HepG2 (cell line): ENCODE measurements at regions not wholly inside any gene's neighbourhood (a gene's known extent, or its start where the extent isn't known, plus 50 kb on each side); places are given as distances from the start of the nearest gene placed in this dataset.

ENCODE experiments used
- BCL6 ChIP-seq: IDR thresholded peaks from 2 replicates; pipeline ENCODE4 v1.6.1; 2016; ENCODE audit warnings: missing genetic modification reagents, missing compliant biosample characterization
- EP300 ChIP-seq, 3 experiments: sonication (generic) in 1 of 3; formaldehyde crosslinking in 1 of 3; IDR thresholded peaks; 2 replicates each; pipeline versions ENCODE4 v1.5.1 to v1.6.1; 2011 to 2020; ENCODE audit warnings: low read depth in 2 of 3, low read length in 2 of 3, borderline replicate concordance in 1 of 3, improper control_type of control experiment in 1 of 3, mild to moderate bottlenecking in 1 of 3, missing genetic modification reagents in 1 of 3, moderate library complexity in 1 of 3
- HES4 ChIP-seq: sonication (generic); formaldehyde crosslinking; IDR thresholded peaks from 2 replicates; pipeline ENCODE4 v1.9.0; 2021; ENCODE audit warnings: mild to moderate bottlenecking, missing genetic modification reagents, borderline replicate concordance
- HMG20B ChIP-seq: conservative IDR thresholded peaks from 2 replicates; pipeline ENCODE4 v1.6.1; 2016; ENCODE audit warnings: missing genetic modification reagents, missing compliant biosample characterization
- HOXA3 ChIP-seq: sonication (generic); formaldehyde crosslinking; IDR thresholded peaks from 2 replicates; pipeline ENCODE4 v1.5.0; 2020; ENCODE audit warnings: missing genetic modification reagents
- NR2F6 ChIP-seq, 2 experiments: IDR thresholded peaks; 2 replicates each; pipeline ENCODE4 v1.6.1; 2016; ENCODE audit warnings: antibody characterized with exemption in 1 of 2, mild to moderate bottlenecking in 1 of 2
- PHF5A ChIP-seq: IDR thresholded peaks from one replicate; pipeline ENCODE4 v1.6.1; 2018; ENCODE audit warnings: low read depth, missing genetic modification reagents; ENCODE audit not compliant: unreplicated experiment
- POGZ ChIP-seq: sonication (generic); formaldehyde crosslinking; IDR thresholded peaks from 2 replicates; pipeline ENCODE4 v1.4.0; 2020; ENCODE audit warnings: mild to moderate bottlenecking, missing genetic modification reagents
- RBAK ChIP-seq: sonication (generic); formaldehyde crosslinking; IDR thresholded peaks from 2 replicates; pipeline ENCODE4 v1.5.1; 2020; ENCODE audit warnings: mild to moderate bottlenecking, missing genetic modification reagents
- SALL1 ChIP-seq: sonication (generic); formaldehyde crosslinking; IDR thresholded peaks from 2 replicates; pipeline ENCODE4 v1.8.0; 2022; ENCODE audit warnings: mild to moderate bottlenecking, missing genetic modification reagents
- SATB2 ChIP-seq: sonication (generic); formaldehyde crosslinking; IDR thresholded peaks from 2 replicates; pipeline ENCODE4 v1.5.0; 2020; ENCODE audit warnings: missing genetic modification reagents
- SCMH1 ChIP-seq: sonication (generic); formaldehyde crosslinking; IDR thresholded peaks from 2 replicates; pipeline ENCODE4 v1.9.0; 2021; ENCODE audit warnings: missing genetic modification reagents, mild to moderate bottlenecking, borderline replicate concordance
- TARDBP ChIP-seq: sonication (generic); formaldehyde crosslinking; IDR thresholded peaks from 2 replicates; pipeline ENCODE4 v1.8.0; 2022; ENCODE audit warnings: mild to moderate bottlenecking, missing genetic modification reagents
- TCF7L2 ChIP-seq: IDR thresholded peaks from 2 replicates; pipeline ENCODE4 v1.6.1; 2011; ENCODE audit warnings: mild to moderate bottlenecking, low read depth, low read length, moderate library complexity
- ZFP36 ChIP-seq: fragments of 150-350 bp; IDR thresholded peaks from 2 replicates; pipeline ENCODE4 v1.6.1; 2018; ENCODE audit warnings: borderline replicate concordance, low read length, low read depth; ENCODE audit not compliant: partially characterized antibody
- ZFP36L1 ChIP-seq: sonication (generic); formaldehyde crosslinking; IDR thresholded peaks from 2 replicates; pipeline ENCODE4 v1.8.0; 2022; ENCODE audit warnings: mild to moderate bottlenecking, missing genetic modification reagents, moderate library complexity
- ZNF644 ChIP-seq: IDR thresholded peaks from 2 replicates; pipeline ENCODE4 v1.6.1; 2016; ENCODE audit warnings: low read depth
- ZSCAN30 ChIP-seq: sonication (generic); formaldehyde crosslinking; IDR thresholded peaks from 2 replicates; pipeline ENCODE4 v1.5.0; 2020; ENCODE audit warnings: mild to moderate bottlenecking, missing genetic modification reagents
- TF ChIP-seq, protein P1 (sequence below), 2 experiments: sonication (generic) in 1 of 2; formaldehyde crosslinking in 1 of 2; IDR thresholded peaks; 2 replicates each; pipeline versions ENCODE4 v1.4.0 to v1.6.1; 2018 to 2020; ENCODE audit warnings: missing genetic modification reagents in 2 of 2, borderline replicate concordance in 1 of 2, low read depth in 1 of 2, mild to moderate bottlenecking in 1 of 2, missing biosample characterization in 1 of 2
- TF ChIP-seq, protein P2 (sequence below): sonication (generic); formaldehyde crosslinking; IDR thresholded peaks from 2 replicates; pipeline ENCODE4 v1.4.0; 2020; ENCODE audit warnings: missing genetic modification reagents, borderline replicate concordance
- TF ChIP-seq, protein P3 (sequence below): sonication (generic); formaldehyde crosslinking; IDR thresholded peaks from 2 replicates; pipeline ENCODE4 v1.4.0; 2020; ENCODE audit warnings: mild to moderate bottlenecking, low read depth, missing genetic modification reagents
- TF ChIP-seq, protein P4 (sequence below): fragments of 450-650 bp; IDR thresholded peaks from 2 replicates; pipeline ENCODE4 v1.6.1; 2016

DNA sequence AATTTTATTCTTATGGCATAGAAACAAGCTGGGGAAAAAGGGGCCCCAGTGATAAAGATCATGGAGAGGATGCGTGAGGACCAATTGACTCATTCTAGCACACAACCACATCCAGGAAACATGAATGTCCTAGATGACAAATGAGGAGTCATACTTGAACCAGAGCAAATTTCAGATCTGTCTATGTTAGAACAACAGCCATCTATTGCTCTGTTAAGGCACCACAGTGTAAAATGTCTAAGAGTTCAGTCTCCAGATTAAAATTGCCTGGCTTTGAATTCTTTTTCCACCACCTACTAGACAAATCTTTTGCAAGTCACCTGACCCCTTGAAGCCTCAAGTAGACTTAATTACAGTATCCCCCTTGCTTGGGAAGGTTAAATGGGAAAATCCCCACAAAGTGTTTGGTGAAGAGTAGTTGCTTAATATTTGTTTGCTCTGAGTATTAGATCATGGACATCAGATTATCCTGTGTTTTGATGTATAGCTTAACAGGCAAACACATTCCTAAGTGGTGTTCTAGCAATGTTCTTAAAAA, 258.7 kb upstream of the TGFBR2 start (continued):
- TF ChIP-seq, protein P1, sequence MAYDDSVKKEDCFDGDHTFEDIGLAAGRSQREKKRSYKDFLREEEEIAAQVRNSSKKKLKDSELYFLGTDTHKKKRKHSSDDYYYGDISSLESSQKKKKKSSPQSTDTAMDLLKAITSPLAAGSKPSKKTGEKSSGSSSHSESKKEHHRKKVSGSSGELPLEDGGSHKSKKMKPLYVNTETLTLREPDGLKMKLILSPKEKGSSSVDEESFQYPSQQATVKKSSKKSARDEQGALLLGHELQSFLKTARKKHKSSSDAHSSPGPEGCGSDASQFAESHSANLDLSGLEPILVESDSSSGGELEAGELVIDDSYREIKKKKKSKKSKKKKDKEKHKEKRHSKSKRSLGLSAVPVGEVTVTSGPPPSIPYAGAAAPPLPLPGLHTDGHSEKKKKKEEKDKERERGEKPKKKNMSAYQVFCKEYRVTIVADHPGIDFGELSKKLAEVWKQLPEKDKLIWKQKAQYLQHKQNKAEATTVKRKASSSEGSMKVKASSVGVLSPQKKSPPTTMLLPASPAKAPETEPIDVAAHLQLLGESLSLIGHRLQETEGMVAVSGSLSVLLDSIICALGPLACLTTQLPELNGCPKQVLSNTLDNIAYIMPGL (CRISPR knock-in tag; IDR thresholded peaks at IDR 0.05; ENCODE audit: borderline replicate concordance in 1 of 2, low read depth in 1 of 2), result no peak
- TF ChIP-seq, protein P2, sequence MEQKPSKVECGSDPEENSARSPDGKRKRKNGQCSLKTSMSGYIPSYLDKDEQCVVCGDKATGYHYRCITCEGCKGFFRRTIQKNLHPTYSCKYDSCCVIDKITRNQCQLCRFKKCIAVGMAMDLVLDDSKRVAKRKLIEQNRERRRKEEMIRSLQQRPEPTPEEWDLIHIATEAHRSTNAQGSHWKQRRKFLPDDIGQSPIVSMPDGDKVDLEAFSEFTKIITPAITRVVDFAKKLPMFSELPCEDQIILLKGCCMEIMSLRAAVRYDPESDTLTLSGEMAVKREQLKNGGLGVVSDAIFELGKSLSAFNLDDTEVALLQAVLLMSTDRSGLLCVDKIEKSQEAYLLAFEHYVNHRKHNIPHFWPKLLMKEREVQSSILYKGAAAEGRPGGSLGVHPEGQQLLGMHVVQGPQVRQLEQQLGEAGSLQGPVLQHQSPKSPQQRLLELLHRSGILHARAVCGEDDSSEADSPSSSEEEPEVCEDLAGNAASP (CRISPR knock-in tag), result peak; percentile 62
- no peak for TF ChIP-seq SATB2
- no peak for TF ChIP-seq SCMH1 (CRISPR knock-in tag)
- TF ChIP-seq EP300 (IDR thresholded peaks at IDR 0.05; ENCODE audit: low read depth in 2 of 2, low read length in 2 of 2), result peak in 1 of 2 experiments; percentile 88; a peak in 2 of 4 replicates
- TF ChIP-seq EP300 (CRISPR knock-in tag; IDR thresholded peaks at IDR 0.05; ENCODE audit: borderline replicate concordance), result no peak
- no peak for TF ChIP-seq HOXA3 (CRISPR knock-in tag)
- TF ChIP-seq BCL6 (CRISPR knock-in tag), result peak; percentile 86
- no peak for TF ChIP-seq ZSCAN30 (CRISPR knock-in tag)
- no peak for TF ChIP-seq RBAK (CRISPR knock-in tag)
- TF ChIP-seq NR2F6 (IDR thresholded peaks at IDR 0.05), result peak; percentile 32
- no peak for TF ChIP-seq NR2F6 (CRISPR knock-in tag; IDR thresholded peaks at IDR 0.05)
- TF ChIP-seq, protein P3, sequence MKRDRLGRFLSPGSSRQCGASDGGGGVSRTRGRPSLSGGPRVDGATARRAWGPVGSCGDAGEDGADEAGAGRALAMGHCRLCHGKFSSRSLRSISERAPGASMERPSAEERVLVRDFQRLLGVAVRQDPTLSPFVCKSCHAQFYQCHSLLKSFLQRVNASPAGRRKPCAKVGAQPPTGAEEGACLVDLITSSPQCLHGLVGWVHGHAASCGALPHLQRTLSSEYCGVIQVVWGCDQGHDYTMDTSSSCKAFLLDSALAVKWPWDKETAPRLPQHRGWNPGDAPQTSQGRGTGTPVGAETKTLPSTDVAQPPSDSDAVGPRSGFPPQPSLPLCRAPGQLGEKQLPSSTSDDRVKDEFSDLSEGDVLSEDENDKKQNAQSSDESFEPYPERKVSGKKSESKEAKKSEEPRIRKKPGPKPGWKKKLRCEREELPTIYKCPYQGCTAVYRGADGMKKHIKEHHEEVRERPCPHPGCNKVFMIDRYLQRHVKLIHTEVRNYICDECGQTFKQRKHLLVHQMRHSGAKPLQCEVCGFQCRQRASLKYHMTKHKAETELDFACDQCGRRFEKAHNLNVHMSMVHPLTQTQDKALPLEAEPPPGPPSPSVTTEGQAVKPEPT (CRISPR knock-in tag), result no peak
- TF ChIP-seq POGZ (CRISPR knock-in tag), result peak; percentile 69
- peak; percentile 49; the same call in 1 of the 2 replicates for TF ChIP-seq TARDBP (CRISPR knock-in tag)
- TF ChIP-seq HMG20B (CRISPR knock-in tag), result no peak
- peak; percentile 23; the same call in 1 of the 2 replicates for TF ChIP-seq SALL1 (CRISPR knock-in tag)
- no peak for TF ChIP-seq ZFP36
- TF ChIP-seq ZNF644 (CRISPR knock-in tag), result 0 out of 2 replicates have a peak, but pooled peaks have one; percentile 14
- TF ChIP-seq PHF5A (CRISPR knock-in tag), result peak; percentile 20
- no peak for TF ChIP-seq HES4 (CRISPR knock-in tag)
- 0 out of 2 replicates have a peak, but pooled peaks have one; percentile 38 for TF ChIP-seq ZFP36L1 (CRISPR knock-in tag)
- TF ChIP-seq, protein P4, sequence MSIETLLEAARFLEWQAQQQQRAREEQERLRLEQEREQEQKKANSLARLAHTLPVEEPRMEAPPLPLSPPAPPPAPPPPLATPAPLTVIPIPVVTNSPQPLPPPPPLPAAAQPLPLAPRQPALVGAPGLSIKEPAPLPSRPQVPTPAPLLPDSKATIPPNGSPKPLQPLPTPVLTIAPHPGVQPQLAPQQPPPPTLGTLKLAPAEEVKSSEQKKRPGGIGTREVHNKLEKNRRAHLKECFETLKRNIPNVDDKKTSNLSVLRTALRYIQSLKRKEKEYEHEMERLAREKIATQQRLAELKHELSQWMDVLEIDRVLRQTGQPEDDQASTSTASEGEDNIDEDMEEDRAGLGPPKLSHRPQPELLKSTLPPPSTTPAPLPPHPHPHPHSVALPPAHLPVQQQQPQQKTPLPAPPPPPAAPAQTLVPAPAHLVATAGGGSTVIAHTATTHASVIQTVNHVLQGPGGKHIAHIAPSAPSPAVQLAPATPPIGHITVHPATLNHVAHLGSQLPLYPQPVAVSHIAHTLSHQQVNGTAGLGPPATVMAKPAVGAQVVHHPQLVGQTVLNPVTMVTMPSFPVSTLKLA, result no peak
- TF ChIP-seq TCF7L2, result peak; percentile 62; the same call in 1 of the 2 replicates
